ENCODE measurements at regions not wholly inside any gene's neighbourhood (a gene's known extent, or its start where the extent isn't known, plus 50 kb on each side); places are given as distances from the start of the nearest gene placed in this dataset.

GRCh38 chrX:67872958-67873357 is 329.1 kb downstream of the AR start:
- TF ChIP-seq RFX5 (IDR thresholded peaks at IDR 0.05; ENCODE audit: low read depth, low read length) (no peak), POLR2A (IDR thresholded peaks at IDR 0.05; ENCODE audit: low read depth, low read length) (no peak), CTCF (conservative IDR thresholded peaks at IDR 0.05; ENCODE audit: low read depth, low read length) (no peak), CHD1 (IDR thresholded peaks at IDR 0.05; ENCODE audit: low read depth, low read length) (no peak), SMC3 (IDR thresholded peaks at IDR 0.05; ENCODE audit: low read depth, low read length) (no peak), MXI1 (IDR thresholded peaks at IDR 0.05; ENCODE audit: borderline replicate concordance, low read depth, low read length) (no peak), BHLHE40 (IDR thresholded peaks at IDR 0.05; ENCODE audit: low read depth, low read length) (no peak), CEBPB (IDR thresholded peaks at IDR 0.05; ENCODE audit: low read depth, low read length) (no peak), USF2 (IDR thresholded peaks at IDR 0.05; ENCODE audit: low read depth, low read length) (no peak), MAZ (IDR thresholded peaks at IDR 0.05; ENCODE audit: borderline replicate concordance, low read depth, low read length) (no peak)
- TF ChIP-seq, protein P1, sequence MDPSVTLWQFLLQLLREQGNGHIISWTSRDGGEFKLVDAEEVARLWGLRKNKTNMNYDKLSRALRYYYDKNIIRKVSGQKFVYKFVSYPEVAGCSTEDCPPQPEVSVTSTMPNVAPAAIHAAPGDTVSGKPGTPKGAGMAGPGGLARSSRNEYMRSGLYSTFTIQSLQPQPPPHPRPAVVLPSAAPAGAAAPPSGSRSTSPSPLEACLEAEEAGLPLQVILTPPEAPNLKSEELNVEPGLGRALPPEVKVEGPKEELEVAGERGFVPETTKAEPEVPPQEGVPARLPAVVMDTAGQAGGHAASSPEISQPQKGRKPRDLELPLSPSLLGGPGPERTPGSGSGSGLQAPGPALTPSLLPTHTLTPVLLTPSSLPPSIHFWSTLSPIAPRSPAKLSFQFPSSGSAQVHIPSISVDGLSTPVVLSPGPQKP (IDR thresholded peaks at IDR 0.05; ENCODE audit: borderline replicate concordance, low read depth, low read length): no peak
